ENCODE measurements at regions not wholly inside any gene's neighbourhood (a gene's known extent, or its start where the extent isn't known, plus 50 kb on each side); places are given as distances from the start of the nearest gene placed in this dataset.

- TF ChIP-seq REST (IDR thresholded peaks at IDR 0.05; ENCODE audit: insufficient read depth in 1 of 2, low read depth in 2 of 2, low read length in 2 of 2) (no peak), FOXP2 (optimal IDR thresholded peaks at IDR 0.05; ENCODE audit: borderline replicate concordance, extremely low read depth, extremely low read length, insufficient read depth) (no peak), POLR2AphosphoS5 (IDR thresholded peaks at IDR 0.05; ENCODE audit: low read depth, low read length) (no peak), SIN3A (IDR thresholded peaks at IDR 0.05; ENCODE audit: borderline replicate concordance, insufficient read depth, low read length) (no peak), TAF1 (IDR thresholded peaks at IDR 0.05; ENCODE audit: borderline replicate concordance, insufficient read depth, low read length) (no peak)
Measured at GRCh38 chr13:59447846-59448620, 715.7 kb downstream of the DIAPH3 start.

- TF ChIP-seq TAF1 (IDR thresholded peaks at IDR 0.05; ENCODE audit: borderline replicate concordance, insufficient read depth, low read length) (no peak), REST (IDR thresholded peaks at IDR 0.05; ENCODE audit: insufficient read depth in 1 of 2, low read depth in 2 of 2, low read length in 2 of 2) (no peak), FOXP2 (optimal IDR thresholded peaks at IDR 0.05; ENCODE audit: borderline replicate concordance, extremely low read depth, extremely low read length, insufficient read depth) (no peak), SIN3A (IDR thresholded peaks at IDR 0.05; ENCODE audit: borderline replicate concordance, insufficient read depth, low read length) (no peak), POLR2AphosphoS5 (IDR thresholded peaks at IDR 0.05; ENCODE audit: low read depth, low read length) (no peak)
Measured at GRCh38 chr13:59449750-59450149, 714.0 kb downstream of the DIAPH3 start.

- TF ChIP-seq REST (IDR thresholded peaks at IDR 0.05; ENCODE audit: insufficient read depth in 1 of 2, low read depth in 2 of 2, low read length in 2 of 2) (no peak), SIN3A (IDR thresholded peaks at IDR 0.05; ENCODE audit: borderline replicate concordance, insufficient read depth, low read length) (no peak), POLR2AphosphoS5 (IDR thresholded peaks at IDR 0.05; ENCODE audit: low read depth, low read length) (no peak), TAF1 (IDR thresholded peaks at IDR 0.05; ENCODE audit: borderline replicate concordance, insufficient read depth, low read length) (no peak), FOXP2 (optimal IDR thresholded peaks at IDR 0.05; ENCODE audit: borderline replicate concordance, extremely low read depth, extremely low read length, insufficient read depth) (no peak)
Measured at GRCh38 chr13:59450229-59450628, 713.5 kb downstream of the DIAPH3 start.

GRCh38 chr13:59451236-59451635 is 712.5 kb downstream of the DIAPH3 start:
- TF ChIP-seq TAF1 (IDR thresholded peaks at IDR 0.05; ENCODE audit: borderline replicate concordance, insufficient read depth, low read length): no peak
- TF ChIP-seq POLR2AphosphoS5 (IDR thresholded peaks at IDR 0.05; ENCODE audit: low read depth, low read length): no peak
- TF ChIP-seq FOXP2 (optimal IDR thresholded peaks at IDR 0.05; ENCODE audit: borderline replicate concordance, extremely low read depth, extremely low read length, insufficient read depth): no peak
- no peak for TF ChIP-seq REST (IDR thresholded peaks at IDR 0.05; ENCODE audit: insufficient read depth in 1 of 2, low read depth in 2 of 2, low read length in 2 of 2)
- no peak for TF ChIP-seq SIN3A (IDR thresholded peaks at IDR 0.05; ENCODE audit: borderline replicate concordance, insufficient read depth, low read length)
